ENCODE measurements at regions not wholly inside any gene's neighbourhood (a gene's known extent, or its start where the extent isn't known, plus 50 kb on each side); places are given as distances from the start of the nearest gene placed in this dataset.

DNA sequence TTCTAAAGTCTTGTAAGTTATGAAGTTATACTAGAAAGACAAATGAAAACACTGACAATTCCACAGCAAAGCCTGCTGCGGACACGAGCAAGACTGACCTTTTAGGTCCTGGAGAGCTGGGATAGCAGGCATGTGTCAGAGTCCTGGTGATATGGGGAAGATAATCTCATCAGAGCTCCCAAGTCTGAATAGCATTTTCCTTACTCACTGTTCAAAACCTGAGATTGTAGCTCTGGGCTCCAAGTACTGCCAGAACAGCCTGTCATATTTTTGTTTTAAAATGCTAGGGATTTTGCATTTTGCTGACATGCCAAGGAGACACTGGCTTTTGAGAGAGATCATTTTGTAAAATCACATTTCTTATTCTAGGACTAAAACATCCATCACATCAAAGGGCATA, 90.1 kb downstream of the DRD1 start:
- no peak overlapping the region for H3K4me3 ChIP-seq (ENCODE audit: control insufficient read depth, low read depth, low read length)
- no peak for TF ChIP-seq CTCF (IDR thresholded peaks at IDR 0.05; ENCODE audit: control insufficient read depth, insufficient read depth, low read depth, low read length, missing control alignments)
- no peak for DNase-seq (ENCODE audit: low read depth)

DNA sequence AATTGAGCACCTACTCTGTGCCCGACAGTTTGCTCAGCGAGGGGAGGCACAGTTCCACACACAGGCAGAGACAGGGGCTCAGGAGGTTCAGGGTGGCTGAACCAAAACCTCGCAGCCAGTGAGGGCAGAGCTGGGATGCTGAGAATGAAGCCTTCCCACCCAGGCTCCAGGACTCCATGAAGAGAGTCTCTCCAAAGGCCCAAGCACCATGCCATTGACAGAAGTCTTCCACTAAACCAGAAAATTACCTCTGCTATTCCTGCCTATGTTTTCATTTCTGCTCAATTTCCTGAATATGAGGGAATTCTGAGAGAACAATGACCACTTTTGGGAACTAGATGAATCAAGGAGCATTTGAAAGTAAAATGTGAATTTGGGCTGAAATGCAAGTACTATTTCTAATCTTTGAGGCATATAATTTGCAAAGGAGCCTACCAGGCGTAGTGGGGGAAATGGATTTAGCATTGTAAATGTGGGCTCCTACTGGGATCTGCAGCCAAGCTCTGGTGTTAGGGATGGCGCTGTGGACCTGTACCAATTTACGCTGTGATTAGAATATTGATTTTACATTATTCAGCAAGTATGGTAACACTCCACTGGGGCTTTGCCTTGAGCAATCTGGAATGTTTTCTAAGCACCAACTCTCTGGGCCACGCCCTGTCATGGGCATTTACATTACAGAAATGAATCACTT, 91.9 kb downstream of the DRD1 start:
- no peak for DNase-seq (ENCODE audit: low read depth)
- no peak for TF ChIP-seq CTCF (IDR thresholded peaks at IDR 0.05; ENCODE audit: control insufficient read depth, insufficient read depth, low read depth, low read length, missing control alignments)
- H3K4me3 ChIP-seq (ENCODE audit: control insufficient read depth, low read depth, low read length): no peak overlapping the region

GRCh38 chr5:175351126-175351525, 92.9 kb downstream of the DRD1 start:
- DNase-seq (ENCODE audit: low read depth): no peak
- no peak for TF ChIP-seq CTCF (IDR thresholded peaks at IDR 0.05; ENCODE audit: control insufficient read depth, insufficient read depth, low read depth, low read length, missing control alignments)
- no peak overlapping the region for H3K4me3 ChIP-seq (ENCODE audit: control insufficient read depth, low read depth, low read length)

GRCh38 chr5:175347931-175348330, 96.1 kb downstream of the DRD1 start:
- no peak for TF ChIP-seq CTCF (IDR thresholded peaks at IDR 0.05; ENCODE audit: control insufficient read depth, insufficient read depth, low read depth, low read length, missing control alignments)
- no peak for DNase-seq (ENCODE audit: low read depth)
- H3K4me3 ChIP-seq (ENCODE audit: control insufficient read depth, low read depth, low read length): no peak overlapping the region

GRCh38 chr5:175347027-175347426, 97.0 kb downstream of the DRD1 start:
- no peak overlapping the region for H3K4me3 ChIP-seq (ENCODE audit: control insufficient read depth, low read depth, low read length)
- DNase-seq (ENCODE audit: low read depth): peak; percentile 29
- TF ChIP-seq CTCF (IDR thresholded peaks at IDR 0.05; ENCODE audit: control insufficient read depth, insufficient read depth, low read depth, low read length, missing control alignments): no peak

DNA sequence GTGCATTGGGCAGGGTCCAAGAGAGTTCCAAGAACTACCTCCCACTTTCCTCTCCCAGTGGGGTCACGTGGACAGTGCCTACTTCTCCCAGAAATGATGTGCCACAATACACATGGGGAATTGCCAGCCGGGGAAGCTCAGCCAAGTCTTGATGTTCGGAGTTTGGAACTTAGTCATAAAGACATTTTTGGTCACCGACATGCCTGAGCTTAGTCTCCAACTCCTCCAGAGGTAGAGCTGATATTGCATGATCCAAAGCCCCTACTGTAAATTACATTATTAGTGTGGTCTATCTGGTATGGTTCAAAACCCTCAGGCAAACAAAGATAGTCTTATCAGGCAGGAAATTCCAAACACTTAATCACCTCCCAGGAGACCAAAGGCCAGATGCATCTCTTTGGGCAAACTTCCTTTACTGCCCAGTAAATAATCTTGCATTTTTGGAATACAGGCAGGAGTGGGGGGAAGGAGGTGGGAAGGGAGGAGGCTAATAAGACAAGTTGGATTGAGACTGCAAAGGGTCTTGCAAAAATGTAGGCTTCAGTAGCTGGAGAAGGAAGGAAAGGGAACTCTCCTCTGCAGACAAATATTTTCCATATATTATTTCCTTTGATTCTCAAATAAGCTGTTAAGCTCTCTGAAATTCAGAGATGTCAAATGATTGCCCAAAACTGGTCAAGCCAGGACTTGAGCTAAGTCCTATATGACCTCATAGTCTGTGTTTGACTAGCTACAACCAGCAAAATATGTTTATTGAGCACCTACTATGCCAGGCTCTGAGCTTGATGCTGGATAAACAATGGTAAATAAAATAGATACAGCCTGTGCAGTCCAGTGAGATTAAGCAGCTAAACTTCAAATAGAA, 99.4 kb downstream of the DRD1 start:
- peak; percentile 80 for DNase-seq (ENCODE audit: low read depth)
- no peak overlapping the region for H3K4me3 ChIP-seq (ENCODE audit: control insufficient read depth, low read depth, low read length)
- no peak for TF ChIP-seq CTCF (IDR thresholded peaks at IDR 0.05; ENCODE audit: control insufficient read depth, insufficient read depth, low read depth, low read length, missing control alignments)

Measured in AG09309 (cell line).